Keratinocyte (primary cell): ENCODE measurements at regions not wholly inside any gene's neighbourhood (a gene's known extent, or its start where the extent isn't known, plus 50 kb on each side); places are given as distances from the start of the nearest gene placed in this dataset.

Source experiments
- DNase-seq: peaks from one replicate; pipeline ENCODE4 v3.0.0-alpha.2; 2011; ENCODE audit warnings: low read depth, missing footprints, low spot score
- FAIRE-seq: peaks from 2 replicates; lab custom pipeline; 2011; peaks lifted over from hg19 to GRCh38; lab: Jason Lieb, UNC
- H2AFZ ChIP-seq: 2 replicates; pipeline ENCODE4 v1.6.0; 2012; ENCODE audit warnings: low read length, control low read depth, inconsistent platforms; ENCODE audit not compliant: control insufficient read depth
- H3K27ac ChIP-seq: 2 replicates; pipeline ENCODE4 v1.5.1; 2011; ENCODE audit warnings: low read length; ENCODE audit not compliant: control insufficient read depth, insufficient read depth
- H3K27me3 ChIP-seq: 3 replicates; pipeline ENCODE4 v1.6.0; 2011; ENCODE audit warnings: low read length; ENCODE audit not compliant: control insufficient read depth, insufficient read depth; ENCODE audit errors: extremely low read depth
- H3K36me3 ChIP-seq, 2 experiments: 2 replicates in 1 of 2; 3 replicates in 1 of 2; pipeline ENCODE4 v1.5.1; 2011; ENCODE audit warnings: low read length in 2 of 2, mild to moderate bottlenecking in 1 of 2; ENCODE audit not compliant: control insufficient read depth in 2 of 2, insufficient read depth in 2 of 2; ENCODE audit errors: extremely low read depth in 1 of 2
- H3K4me1 ChIP-seq: 3 replicates; pipeline ENCODE4 v1.5.1; 2011; ENCODE audit warnings: low read length; ENCODE audit not compliant: control insufficient read depth, insufficient read depth; ENCODE audit errors: extremely low read depth
- H3K4me2 ChIP-seq: 3 replicates; pipeline ENCODE4 v1.6.0; 2011; ENCODE audit warnings: low read depth, low read length; ENCODE audit not compliant: control insufficient read depth, insufficient read depth; ENCODE audit errors: extremely low read depth
- H3K4me3 ChIP-seq, 3 experiments: fragments of 200-600 bp in 1 of 3; sonication (generic) in 1 of 3; 2 replicates in 2 of 3; 3 replicates in 1 of 3; pipeline ENCODE4 v1.5.1; 2011 to 2016; ENCODE audit warnings: low read length in 3 of 3, mild to moderate bottlenecking in 3 of 3, control low read depth in 2 of 3, inconsistent platforms in 1 of 3, low read depth in 1 of 3, mixed read lengths in 1 of 3, mixed run types in 1 of 3, moderate library complexity in 1 of 3; ENCODE audit not compliant: control insufficient read depth in 2 of 3, insufficient read depth in 2 of 3; ENCODE audit errors: extremely low read depth in 1 of 3
- H3K79me2 ChIP-seq: 2 replicates; pipeline ENCODE4 v1.6.0; 2012; ENCODE audit warnings: low read length; ENCODE audit not compliant: control insufficient read depth, insufficient read depth
- H3K9ac ChIP-seq: 3 replicates; pipeline ENCODE4 v1.6.0; 2011; ENCODE audit warnings: low read length; ENCODE audit not compliant: control insufficient read depth, insufficient read depth; ENCODE audit errors: extremely low read depth
- H3K9me1 ChIP-seq: 3 replicates; pipeline ENCODE4 v1.6.0; 2011; ENCODE audit warnings: low read length; ENCODE audit not compliant: control insufficient read depth, insufficient read depth; ENCODE audit errors: extremely low read depth
- H3K9me3 ChIP-seq: 2 replicates; pipeline ENCODE4 v1.5.1; 2012; ENCODE audit warnings: low read depth, low read length; ENCODE audit not compliant: control insufficient read depth
- H4K20me1 ChIP-seq: 3 replicates; pipeline ENCODE4 v1.6.0; 2011; ENCODE audit warnings: low read length; ENCODE audit not compliant: control insufficient read depth, insufficient read depth; ENCODE audit errors: extremely low read depth
- CTCF ChIP-seq, 3 experiments: IDR thresholded peaks in 1 of 3; conservative IDR thresholded peaks in 1 of 3; optimal IDR thresholded peaks in 1 of 3; 2 replicates in 2 of 3; 3 replicates in 1 of 3; pipeline versions ENCODE3 to v1.5.1; 2011; ENCODE audit warnings: low read length in 3 of 3, mild to moderate bottlenecking in 3 of 3, moderate library complexity in 2 of 3, control low read depth in 1 of 3, inconsistent platforms in 1 of 3; ENCODE audit not compliant: insufficient read depth in 2 of 3; ENCODE audit errors: extremely low read depth in 1 of 3
- EZH2 ChIP-seq: IDR thresholded peaks from one replicate; pipeline ENCODE4 v1.6.1; 2012; ENCODE audit warnings: inconsistent platforms, mild to moderate bottlenecking, low read length, moderate library complexity
- dilution Hi-C: fragments of 300-500 bp; cut with MboI; formaldehyde crosslinking; loops from one replicate; pipeline ENCODE4 v1.7.0; 2020; ENCODE audit warnings: low sequenced_read_pairs; ENCODE audit not compliant: extremely low pct_ligation_motif_present

DNA sequence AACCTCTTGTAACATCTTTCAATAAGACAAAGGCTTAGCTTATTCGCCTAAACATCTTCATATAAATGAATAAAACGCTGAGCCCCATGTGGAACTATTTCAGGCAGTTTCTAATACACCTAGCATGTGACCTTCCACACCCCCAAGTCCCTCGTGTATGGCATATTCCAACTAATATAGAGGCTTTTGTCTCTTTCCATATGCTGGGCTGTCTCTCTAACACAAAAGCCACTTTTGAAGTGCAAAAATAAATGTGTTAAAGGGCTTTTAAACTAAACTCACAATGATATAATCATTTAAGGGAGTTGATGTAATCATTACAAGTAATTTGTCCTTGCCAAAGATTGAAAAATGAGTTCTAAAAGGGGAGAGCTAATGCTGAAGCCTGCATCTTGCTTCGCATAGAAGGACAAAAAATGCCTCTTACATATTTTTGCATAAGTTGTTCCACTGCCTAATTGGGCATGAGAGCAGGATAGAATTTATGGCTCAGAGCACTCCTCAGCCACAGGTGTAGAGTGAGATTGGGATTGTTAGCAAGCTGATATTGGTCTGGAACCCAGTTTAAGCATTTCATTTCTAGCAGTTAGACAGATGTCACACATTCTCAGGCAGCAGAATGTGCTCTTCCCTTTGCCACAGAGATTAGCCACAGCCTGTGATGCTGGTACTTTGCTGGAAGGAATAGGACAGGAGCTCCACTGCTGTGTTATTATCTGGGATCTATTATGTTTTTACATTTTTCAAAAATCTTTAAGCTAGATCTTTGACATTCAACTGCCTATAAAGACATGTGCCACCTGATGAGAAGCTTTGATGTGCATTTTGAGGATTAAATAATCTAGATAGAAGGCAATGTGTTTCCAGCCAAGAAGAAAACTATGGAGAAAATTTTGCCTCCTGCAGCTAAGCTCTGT lies 1044.4 kb downstream of the ADGRL2 start:
- no peaks in the 10 kb centered on the region for H3K9me3 ChIP-seq
- no peaks in the 10 kb centered on the region for H3K79me2 ChIP-seq
- no peaks in the 10 kb centered on the region for H3K4me1 ChIP-seq
- no peak for TF ChIP-seq CTCF (optimal IDR thresholded peaks at IDR 0.05 in 1 of 3, IDR thresholded peaks at IDR 0.05 in 1 of 3, conservative IDR thresholded peaks at IDR 0.05 in 1 of 3; ENCODE audit: extremely low read depth in 1 of 3, insufficient read depth in 2 of 3, low read length in 3 of 3)
- no peak for TF ChIP-seq EZH2
- FAIRE-seq (no peak), DNase-seq (no peak)
- no peaks in the 10 kb centered on the region for H3K9me1 ChIP-seq
- H2AFZ ChIP-seq: no peak overlapping the region
- H3K27ac ChIP-seq: no peak overlapping the region
- H4K20me1 ChIP-seq: no peaks in the 10 kb centered on the region
- H3K9ac ChIP-seq: no peak overlapping the region
- H3K36me3 ChIP-seq: no peaks in the 10 kb centered on the region
- no peak overlapping the region for H3K4me2 ChIP-seq
- H3K27me3 ChIP-seq: no peaks in the 10 kb centered on the region
- no peak overlapping the region for H3K4me3 ChIP-seq
- dilution Hi-C loops: no loop called here

DNA sequence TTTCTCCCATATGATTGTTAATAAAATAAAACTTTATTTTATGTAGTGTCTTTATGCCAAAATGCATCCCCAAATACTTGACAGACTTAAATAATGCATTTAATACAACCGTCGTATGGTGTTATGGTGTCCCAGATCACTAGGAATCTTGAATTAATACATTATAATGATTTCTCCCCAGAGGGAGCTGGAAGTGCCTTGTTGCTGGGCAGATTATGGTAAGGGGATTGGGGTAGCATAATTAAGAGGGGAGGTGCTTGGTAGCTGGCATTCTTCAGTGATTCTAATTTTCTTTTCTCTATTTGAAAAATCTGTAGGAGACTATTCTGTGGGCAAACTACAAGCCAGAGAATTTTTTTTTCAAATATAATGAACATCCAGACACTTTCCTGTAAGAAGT lies 1043.7 kb downstream of the ADGRL2 start:
- no peaks in the 10 kb centered on the region for H3K27me3 ChIP-seq
- no peak for TF ChIP-seq CTCF (optimal IDR thresholded peaks at IDR 0.05 in 1 of 3, IDR thresholded peaks at IDR 0.05 in 1 of 3, conservative IDR thresholded peaks at IDR 0.05 in 1 of 3; ENCODE audit: extremely low read depth in 1 of 3, insufficient read depth in 2 of 3, low read length in 3 of 3)
- no peak for TF ChIP-seq EZH2
- FAIRE-seq: no peak
- no peak overlapping the region for H3K27ac ChIP-seq
- no peaks in the 10 kb centered on the region for H3K36me3 ChIP-seq
- H3K9me3 ChIP-seq: no peaks in the 10 kb centered on the region
- dilution Hi-C loops: no loop called here
- H3K9ac ChIP-seq: no peak overlapping the region
- H3K4me1 ChIP-seq: no peaks in the 10 kb centered on the region
- no peaks in the 10 kb centered on the region for H3K9me1 ChIP-seq
- H2AFZ ChIP-seq: no peak overlapping the region
- no peak overlapping the region for H3K4me2 ChIP-seq
- H3K4me3 ChIP-seq: no peak overlapping the region
- no peaks in the 10 kb centered on the region for H3K79me2 ChIP-seq
- H4K20me1 ChIP-seq: no peaks in the 10 kb centered on the region
- DNase-seq: no peak
